Upper lobe of left lung (tissue), 4 donors: ENCODE measurements at regions not wholly inside any gene's neighbourhood (a gene's known extent, or its start where the extent isn't known, plus 50 kb on each side); places are given as distances from the start of the nearest gene placed in this dataset.

ENCODE experiments used
- CTCF ChIP-seq, 6 experiments: fragments of 450-650 bp in 4 of 6; fragments of 200-600 bp in 2 of 6; sonication (generic) in 2 of 6; IDR thresholded peaks; one replicate each; pipeline ENCODE4 v1.5.1; 2016 to 2019; ENCODE audit warnings: antibody characterized with exemption in 6 of 6
- POLR2A ChIP-seq, 4 donors: fragments of 450-650 bp; IDR thresholded peaks; one replicate each; pipeline ENCODE4 v1.5.1; 2016 to 2017; ENCODE audit warnings: antibody characterized with exemption in 4 of 4, mild to moderate bottlenecking in 2 of 4

DNA sequence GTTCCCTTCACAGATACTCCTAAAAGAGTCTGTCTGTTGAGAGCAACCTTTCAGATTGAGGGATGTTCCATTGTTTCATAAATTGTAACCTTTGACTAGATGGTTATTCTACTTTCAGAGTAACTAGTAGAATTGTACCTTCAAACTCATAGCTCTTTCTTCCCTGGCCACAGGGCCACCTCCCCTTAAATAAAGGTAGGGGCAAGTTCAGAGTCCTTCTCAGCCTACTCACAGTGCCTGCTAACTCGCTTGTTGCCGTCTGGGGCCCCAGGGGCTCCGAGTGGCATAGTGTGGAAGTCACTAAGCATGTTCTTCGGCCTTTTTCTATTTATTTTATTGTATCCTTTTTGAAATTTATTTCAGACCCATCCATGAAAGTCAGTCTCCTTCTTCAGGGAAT is 250.4 kb downstream of the ALX1 start:
- TF ChIP-seq POLR2A (IDR thresholded peaks at IDR 0.05) (no peak), CTCF (IDR thresholded peaks at IDR 0.05) (no peak)
